Epidermal melanocyte (primary cell): ENCODE measurements at regions not wholly inside any gene's neighbourhood (a gene's known extent, or its start where the extent isn't known, plus 50 kb on each side); places are given as distances from the start of the nearest gene placed in this dataset.
"Not testable (repeated sequence)": the region's sequence is repeated elsewhere in the genome, so short reads cannot be mapped to it uniquely, and the experiment has no call there.

Source experiments
- DNase-seq: peaks from one replicate; pipeline ENCODE4 v3.0.0; 2011; ENCODE audit warnings: low spot score; ENCODE audit not compliant: insufficient read length

- DNase-seq: no peak
These were observed 65.6 kb upstream of the IQSEC1 start for GRCh38 chr3:13138833-13139145.

GRCh38 chr3:13137941-13138832, 65.0 kb upstream of the IQSEC1 start:
- DNase-seq: no peak

DNA sequence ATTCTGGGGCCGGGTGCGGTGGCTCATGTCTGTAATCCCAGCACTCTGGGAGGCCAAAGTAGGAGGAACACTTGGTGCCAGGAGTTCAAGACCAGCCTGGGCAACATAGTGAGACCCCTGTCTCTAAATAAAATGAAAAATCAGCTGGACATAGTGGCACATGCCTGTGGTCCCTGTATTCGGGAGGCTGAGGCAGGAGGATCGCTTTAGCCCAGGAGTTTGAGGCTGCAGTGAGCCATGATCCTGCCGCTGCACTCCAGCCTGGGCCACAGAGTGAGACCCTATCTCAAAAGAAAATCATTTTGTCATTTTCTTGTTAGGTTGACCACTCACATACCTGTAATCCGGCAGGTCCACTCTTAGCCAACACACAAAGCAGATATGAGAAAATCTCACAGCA, 63.6 kb upstream of the IQSEC1 start:
- DNase-seq: not testable (repeated sequence)

- DNase-seq: no peak
These were observed 63.2 kb upstream of the IQSEC1 start for GRCh38 chr3:13136426-13136825.

DNA sequence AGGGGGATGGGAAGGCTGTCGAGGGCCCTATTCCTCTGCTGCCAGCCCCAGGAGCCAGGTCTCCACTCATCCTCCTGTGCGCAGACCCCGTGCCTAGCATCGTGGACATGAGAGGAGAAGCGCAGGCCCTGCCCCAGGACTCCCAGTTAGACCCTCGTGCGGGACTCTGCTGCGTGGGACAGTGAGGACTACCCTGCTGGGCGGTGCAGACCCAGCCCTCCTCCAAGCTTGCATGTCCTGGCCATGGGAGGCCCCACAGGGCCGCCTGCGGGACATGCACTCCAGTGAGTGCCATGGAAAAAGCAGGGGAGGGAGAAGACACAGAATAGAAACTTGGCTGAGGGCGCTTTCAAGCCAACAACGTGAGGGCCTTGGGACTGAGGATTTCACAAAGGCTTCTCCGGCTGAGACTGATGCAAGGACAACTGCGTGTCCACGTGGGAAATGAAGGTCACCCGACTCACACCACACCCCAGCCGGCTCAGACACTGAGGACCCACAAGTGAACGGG, 62.6 kb upstream of the IQSEC1 start:
- no peak for DNase-seq

DNA sequence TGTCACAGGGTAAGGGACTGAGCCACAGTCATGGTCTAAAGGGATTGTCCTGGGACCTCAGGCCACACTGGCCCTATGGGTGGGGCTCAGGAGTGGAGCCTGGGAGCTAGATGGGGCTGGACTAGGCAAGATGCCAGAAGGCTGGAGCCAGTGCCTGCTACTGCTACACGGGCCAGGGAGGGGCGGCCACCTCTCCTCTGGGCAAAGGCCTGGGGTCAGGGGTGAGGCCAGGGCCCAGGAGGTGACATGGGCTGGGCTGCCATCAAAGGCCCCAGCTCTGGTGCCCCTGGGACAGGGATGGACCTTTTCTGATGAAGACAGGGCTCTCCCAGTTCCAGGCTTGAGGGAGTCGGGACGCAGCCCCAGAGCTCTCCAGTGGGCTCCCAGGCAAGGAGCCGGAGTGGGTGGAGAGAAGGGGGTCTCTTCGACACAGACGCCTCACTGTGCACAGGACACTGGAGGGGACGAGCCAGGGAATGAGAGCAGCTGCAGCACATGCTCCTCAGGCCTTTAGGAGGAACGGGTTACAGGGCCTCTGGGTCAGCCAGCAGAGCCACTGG, 62.1 kb upstream of the IQSEC1 start:
- no peak for DNase-seq

DNA sequence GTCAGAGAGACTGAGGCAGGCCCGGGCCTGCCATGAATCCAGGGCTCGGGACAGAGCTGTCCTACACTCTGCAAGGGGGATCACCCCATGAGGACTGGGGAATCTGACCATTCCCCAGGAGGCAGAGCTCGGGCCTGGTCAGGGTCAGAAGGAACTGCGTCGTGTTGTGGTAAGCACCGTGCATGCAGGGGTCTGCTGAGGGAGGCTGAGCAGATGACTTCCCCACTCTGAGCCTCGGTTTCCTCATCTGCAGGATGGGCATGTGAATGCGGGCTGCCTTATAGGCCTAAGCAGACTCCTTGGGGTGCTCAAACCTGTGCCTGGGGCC, 61.6 kb upstream of the IQSEC1 start:
- DNase-seq: no peak

GRCh38 chr3:13134166-13134878, 61.1 kb upstream of the IQSEC1 start:
- DNase-seq: no peak

DNA sequence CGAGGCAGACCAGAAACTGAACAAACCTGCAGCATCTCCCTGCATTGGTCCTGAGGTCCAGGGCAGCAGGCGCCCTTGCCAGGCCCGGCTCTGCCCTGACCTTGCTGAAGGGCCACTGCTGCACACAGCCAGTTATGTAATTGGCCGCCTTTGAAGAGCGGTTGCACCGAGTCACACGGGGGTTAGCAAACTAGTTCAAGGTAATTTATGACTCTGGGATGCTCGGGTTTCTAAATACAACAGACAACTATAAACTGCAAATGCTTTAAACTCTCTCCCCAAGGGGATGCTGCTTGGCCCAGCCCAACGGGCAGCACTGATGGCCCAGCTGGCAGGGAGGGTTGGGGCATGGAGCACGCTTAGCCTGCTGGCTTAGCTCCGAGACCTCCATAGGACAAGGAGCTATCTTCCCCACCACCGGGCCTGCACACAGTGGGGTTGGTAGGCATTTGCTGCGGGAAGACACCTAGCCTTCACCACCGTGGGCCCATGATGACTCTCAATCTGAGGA, 60.3 kb upstream of the IQSEC1 start:
- no peak for DNase-seq

GRCh38 chr3:13132731-13133410, 59.6 kb upstream of the IQSEC1 start:
- DNase-seq: no peak

DNA sequence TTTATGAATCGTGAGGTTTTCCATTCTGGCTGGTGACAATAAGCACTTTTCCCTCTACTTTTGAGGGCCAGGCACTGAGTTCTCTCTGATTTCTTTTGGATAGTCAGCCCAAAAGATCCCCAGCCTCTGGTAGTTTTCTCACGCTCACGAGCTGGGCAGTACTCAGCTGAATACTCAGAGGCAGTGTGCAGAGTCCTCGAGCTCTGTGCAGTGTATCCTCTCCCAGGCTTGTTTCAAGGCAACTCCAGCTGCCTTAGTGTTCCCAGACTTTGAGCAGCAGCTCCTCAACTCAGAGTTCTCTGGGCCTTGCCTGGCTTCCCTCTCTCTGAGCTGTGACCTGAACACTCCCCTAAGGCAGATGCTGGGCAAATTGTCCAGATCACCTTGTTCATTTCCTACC, 59.1 kb upstream of the IQSEC1 start:
- no peak for DNase-seq

- no peak for DNase-seq
These were observed 57.4 kb upstream of the IQSEC1 start for GRCh38 chr3:13130464-13131193.

DNA sequence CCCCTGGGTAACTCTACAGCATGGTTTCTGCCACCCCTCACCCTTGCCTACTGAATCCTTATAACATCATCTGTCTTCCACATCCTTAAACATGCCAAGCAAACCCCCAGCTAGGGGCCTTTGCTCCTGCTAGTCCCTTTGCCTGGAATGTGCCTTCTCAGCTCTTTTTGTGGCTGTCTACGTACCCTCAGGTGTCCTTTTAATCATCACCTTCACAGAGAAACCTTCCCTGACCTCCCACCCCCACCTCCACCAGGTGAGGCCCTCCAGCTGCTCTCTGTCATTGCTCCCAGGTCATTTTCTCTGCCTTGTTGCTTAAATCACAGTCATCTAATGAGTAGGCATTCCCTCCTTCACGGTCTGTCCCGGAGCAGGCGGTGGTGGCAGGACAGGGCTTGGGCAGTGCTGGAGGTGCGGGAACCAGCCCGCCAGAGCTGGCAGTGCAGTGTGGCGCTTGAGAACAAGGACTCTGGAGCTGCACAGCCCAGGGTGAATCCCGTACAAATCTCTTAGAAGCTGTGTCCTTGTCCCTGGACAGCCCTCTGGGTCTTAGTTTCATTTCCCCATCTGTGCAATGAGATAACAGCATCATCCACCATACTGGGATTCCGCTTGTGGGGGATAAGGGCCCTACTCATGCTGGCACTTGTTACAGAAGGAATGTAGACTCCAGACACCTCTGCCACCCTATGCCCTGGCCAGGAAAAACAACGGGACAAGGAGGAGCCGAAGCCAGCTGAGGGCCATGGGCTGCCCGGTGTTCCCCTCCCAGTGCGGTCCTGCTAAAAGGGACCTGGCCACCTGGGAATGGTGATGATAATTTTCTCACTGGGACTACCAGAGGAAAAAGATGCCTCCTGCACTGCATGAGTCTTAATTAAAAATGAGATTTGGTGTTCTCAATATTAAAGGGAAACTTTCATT, 52.1 kb upstream of the IQSEC1 start:
- no peak for DNase-seq

DNA sequence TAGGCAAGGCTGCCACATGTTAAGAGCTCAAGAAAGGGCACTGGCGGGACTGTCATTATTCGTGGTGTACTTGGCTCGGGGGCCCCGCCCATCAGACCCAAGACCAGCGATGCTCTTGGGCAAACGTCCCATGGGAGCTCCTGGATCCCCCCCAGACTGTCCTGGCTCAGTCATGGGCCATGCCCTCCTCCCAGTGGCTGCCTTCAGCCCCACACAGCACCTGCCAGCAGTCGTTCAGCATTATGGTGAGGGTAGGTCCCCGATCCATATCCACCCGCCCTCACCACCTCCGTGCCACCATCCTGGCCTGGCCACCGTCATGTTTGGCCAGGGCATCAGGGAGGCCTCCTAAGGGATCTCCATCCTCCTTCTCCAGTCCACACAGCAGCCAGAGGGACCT, 51.4 kb upstream of the IQSEC1 start:
- no peak for DNase-seq

DNA sequence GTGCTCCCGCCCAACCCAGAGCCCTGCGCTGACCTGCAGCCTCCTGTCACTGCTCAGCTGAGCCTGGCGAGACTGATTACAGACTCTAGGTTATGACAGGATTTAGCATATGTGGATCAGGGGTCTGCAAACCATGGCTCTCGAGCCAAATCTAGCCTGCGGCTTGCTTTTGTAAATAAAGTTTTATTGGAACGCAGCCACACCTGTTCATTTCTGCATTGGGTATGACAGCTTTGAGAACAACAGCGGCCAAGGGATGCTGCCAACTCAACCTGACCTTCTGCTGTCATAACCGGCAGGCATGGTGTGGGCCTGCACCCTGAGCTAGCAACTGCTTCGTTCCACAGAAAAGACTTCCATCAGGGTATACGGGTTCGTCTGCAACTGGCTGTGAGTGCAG, 50.5 kb upstream of the IQSEC1 start:
- no peak for DNase-seq

GRCh38 chr3:13123013-13123654, 49.9 kb upstream of the IQSEC1 start:
- DNase-seq: no peak
